ENCODE measurements at regions not wholly inside any gene's neighbourhood (a gene's known extent, or its start where the extent isn't known, plus 50 kb on each side); places are given as distances from the start of the nearest gene placed in this dataset.

- Histone ChIP-seq H3K9me3 (ENCODE audit: control insufficient read depth in 2 of 3, insufficient read depth in 1 of 3, low read length in 3 of 3) (no peaks in the 10 kb centered on the region), H3K4me1 (ENCODE audit: control insufficient read depth in 2 of 3, insufficient read depth in 2 of 3, low read depth in 1 of 3, low read length in 3 of 3) (no peaks in the 10 kb centered on the region), H3K4me3 (ENCODE audit: low read length in 3 of 3) (no peak overlapping the region), H3K27ac (ENCODE audit: low read depth in 2 of 2, low read length in 2 of 2) (no peak overlapping the region), H3K36me3 (ENCODE audit: control insufficient read depth in 2 of 3, insufficient read depth in 3 of 3, low read length in 3 of 3) (no peaks in the 10 kb centered on the region), H3K9ac (ENCODE audit: low read length in 3 of 3) (no peak overlapping the region), H3K27me3 (ENCODE audit: control insufficient read depth, insufficient read depth, low read length) (no peaks in the 10 kb centered on the region)
- FAIRE-seq (no peak), DNase-seq (no peak)
- TF ChIP-seq CTCF (IDR thresholded peaks at IDR 0.05; ENCODE audit: borderline replicate concordance, extremely low read depth, insufficient read depth), result no peak
- intact Hi-C loops (cut with DNase I), result no loop called here
Observed at GRCh38 chr11:56917708-56918400, 70.9 kb upstream of the OR5AK2 start.

- no peaks in the 10 kb centered on the region for H3K27me3 ChIP-seq (ENCODE audit: control insufficient read depth, insufficient read depth, low read length)
- no peaks in the 10 kb centered on the region for H3K9me3 ChIP-seq (ENCODE audit: control insufficient read depth in 2 of 3, insufficient read depth in 1 of 3, low read length in 3 of 3)
- intact Hi-C loops (cut with DNase I), result no loop called here
- DNase-seq (peak in 3 of 5 donors; percentile 13 to 41 (median 32)), FAIRE-seq (no peak)
- H3K27ac ChIP-seq (ENCODE audit: low read depth in 2 of 2, low read length in 2 of 2), result no peak overlapping the region
- no peak overlapping the region for H3K9ac ChIP-seq (ENCODE audit: low read length in 3 of 3)
- no peak overlapping the region for H3K4me3 ChIP-seq (ENCODE audit: low read length in 3 of 3)
- H3K4me1 ChIP-seq (ENCODE audit: control insufficient read depth in 2 of 3, insufficient read depth in 2 of 3, low read depth in 1 of 3, low read length in 3 of 3), result no peaks in the 10 kb centered on the region
- H3K36me3 ChIP-seq (ENCODE audit: control insufficient read depth in 2 of 3, insufficient read depth in 3 of 3, low read length in 3 of 3), result no peaks in the 10 kb centered on the region
- no peak for TF ChIP-seq CTCF (IDR thresholded peaks at IDR 0.05; ENCODE audit: borderline replicate concordance, extremely low read depth, insufficient read depth)
Observed at GRCh38 chr11:56916587-56916986, 72.1 kb upstream of the OR5AK2 start.

- H3K36me3 ChIP-seq (ENCODE audit: control insufficient read depth in 2 of 3, insufficient read depth in 3 of 3, low read length in 3 of 3), result no peaks in the 10 kb centered on the region
- intact Hi-C loops (cut with DNase I), result no loop called here
- H3K27ac ChIP-seq (ENCODE audit: low read depth in 2 of 2, low read length in 2 of 2), result no peak overlapping the region
- FAIRE-seq (no peak), DNase-seq (no peak)
- no peak overlapping the region for H3K9ac ChIP-seq (ENCODE audit: low read length in 3 of 3)
- no peaks in the 10 kb centered on the region for H3K27me3 ChIP-seq (ENCODE audit: control insufficient read depth, insufficient read depth, low read length)
- no peak for TF ChIP-seq CTCF (IDR thresholded peaks at IDR 0.05; ENCODE audit: borderline replicate concordance, extremely low read depth, insufficient read depth)
- no peaks in the 10 kb centered on the region for H3K4me1 ChIP-seq (ENCODE audit: control insufficient read depth in 2 of 3, insufficient read depth in 2 of 3, low read depth in 1 of 3, low read length in 3 of 3)
- H3K9me3 ChIP-seq (ENCODE audit: control insufficient read depth in 2 of 3, insufficient read depth in 1 of 3, low read length in 3 of 3), result no peaks in the 10 kb centered on the region
- no peak overlapping the region for H3K4me3 ChIP-seq (ENCODE audit: low read length in 3 of 3)
Observed at GRCh38 chr11:56916162-56916561, 72.6 kb upstream of the OR5AK2 start.

GRCh38 chr11:56911312-56911711, 77.4 kb upstream of the OR5AK2 start:
- Histone ChIP-seq H3K27ac (ENCODE audit: low read depth in 2 of 2, low read length in 2 of 2) (no peak overlapping the region), H3K27me3 (ENCODE audit: control insufficient read depth, insufficient read depth, low read length) (no peaks in the 10 kb centered on the region), H3K4me1 (ENCODE audit: control insufficient read depth in 2 of 3, insufficient read depth in 2 of 3, low read depth in 1 of 3, low read length in 3 of 3) (no peaks in the 10 kb centered on the region), H3K9me3 (ENCODE audit: control insufficient read depth in 2 of 3, insufficient read depth in 1 of 3, low read length in 3 of 3) (no peaks in the 10 kb centered on the region), H3K4me3 (ENCODE audit: low read length in 3 of 3) (no peak overlapping the region), H3K9ac (ENCODE audit: low read length in 3 of 3) (no peak overlapping the region), H3K36me3 (ENCODE audit: control insufficient read depth in 2 of 3, insufficient read depth in 3 of 3, low read length in 3 of 3) (no peaks in the 10 kb centered on the region)
- intact Hi-C loops (cut with DNase I), result no loop called here
- TF ChIP-seq CTCF (IDR thresholded peaks at IDR 0.05; ENCODE audit: borderline replicate concordance, extremely low read depth, insufficient read depth), result no peak
- FAIRE-seq (no peak), DNase-seq (no peak)

All from kidney (tissue), 13 donors.